GM23248 (cell line): ENCODE measurements at regions not wholly inside any gene's neighbourhood (a gene's known extent, or its start where the extent isn't known, plus 50 kb on each side); places are given as distances from the start of the nearest gene placed in this dataset.

Source experiments
- DNase-seq: peaks from one replicate; pipeline ENCODE4 v3.0.0-alpha.2; 2015
- H2AFZ ChIP-seq: fragments of 200-600 bp; sonication (generic); 2 replicates; pipeline ENCODE4 v1.6.1; 2016; ENCODE audit warnings: antibody characterized with exemption
- H3F3A ChIP-seq: fragments of 200-600 bp; sonication (generic); 2 replicates; pipeline ENCODE4 v1.6.1; 2016; ENCODE audit warnings: mild to moderate bottlenecking, antibody characterized with exemption, mixed run types; ENCODE audit not compliant: insufficient read depth
- H3K27ac ChIP-seq: fragments of 200-600 bp; sonication (generic); 2 replicates; pipeline ENCODE4 v1.5.1; 2016; ENCODE audit warnings: mild to moderate bottlenecking
- H3K27me3 ChIP-seq: fragments of 200-600 bp; sonication (generic); replicated peaks from 2 replicates; pipeline ENCODE4 v1.6.1; 2016; ENCODE audit warnings: mild to moderate bottlenecking; ENCODE audit not compliant: insufficient read depth
- H3K36me3 ChIP-seq: fragments of 200-600 bp; sonication (generic); 2 replicates; pipeline ENCODE4 v1.6.1; 2016; ENCODE audit warnings: low read depth, mild to moderate bottlenecking
- H3K4me1 ChIP-seq: fragments of 200-600 bp; sonication (generic); 2 replicates; pipeline ENCODE4 v1.6.1; 2016; ENCODE audit warnings: mild to moderate bottlenecking; ENCODE audit not compliant: insufficient read depth
- H3K4me2 ChIP-seq: fragments of 200-600 bp; sonication (generic); one replicate; pipeline ENCODE4 v1.6.1; 2016; ENCODE audit warnings: mild to moderate bottlenecking; ENCODE audit not compliant: unreplicated experiment
- H3K4me3 ChIP-seq: fragments of 200-600 bp; sonication (generic); 2 replicates; pipeline ENCODE4 v1.5.1; 2016; ENCODE audit warnings: mild to moderate bottlenecking
- H3K79me2 ChIP-seq: fragments of 200-600 bp; sonication (generic); 2 replicates; pipeline ENCODE4 v1.6.1; 2016; ENCODE audit warnings: mild to moderate bottlenecking; ENCODE audit not compliant: insufficient read depth
- H3K9ac ChIP-seq: fragments of 200-600 bp; sonication (generic); 2 replicates; pipeline ENCODE4 v1.6.1; 2016; ENCODE audit warnings: mild to moderate bottlenecking
- H3K9me2 ChIP-seq: fragments of 200-600 bp; sonication (generic); 2 replicates; pipeline ENCODE4 v1.6.1; 2016; ENCODE audit warnings: mixed run types, mild to moderate bottlenecking, moderate library complexity; ENCODE audit not compliant: insufficient read depth
- H3K9me3 ChIP-seq: fragments of 200-600 bp; sonication (generic); one replicate; pipeline ENCODE4 v1.6.1; 2017; ENCODE audit warnings: low read depth
- H4K20me1 ChIP-seq: fragments of 200-600 bp; sonication (generic); 2 replicates; pipeline ENCODE4 v1.6.0; 2016; ENCODE audit not compliant: insufficient read depth
- EZH2 ChIP-seq: fragments of 200-600 bp; sonication (generic); IDR thresholded peaks from 2 replicates; pipeline ENCODE4 v1.6.1; 2018; ENCODE audit warnings: antibody characterized with exemption, mild to moderate bottlenecking; ENCODE audit not compliant: insufficient read depth, poor library complexity, severe bottlenecking
- EZH2phosphoT487 ChIP-seq: fragments of 200-600 bp; sonication (generic); IDR thresholded peaks from 2 replicates; pipeline ENCODE4 v1.6.1; 2018; ENCODE audit warnings: antibody characterized with exemption, moderate library complexity, mild to moderate bottlenecking, low read depth; ENCODE audit not compliant: insufficient read depth
- WGBS, 2 experiments: methylation state at CpG; one replicate each; pipeline ENCODE4 v1.1.6; 2015 to 2017; ENCODE audit warnings: low lambda C conversion rate in 2 of 2, low coverage in 1 of 2; ENCODE audit errors: missing lambda C conversion rate in 2 of 2; 5-methylcytosine and 5-hydroxymethylcytosine counted together
- in situ Hi-C: fragments of 300-500 bp; cut with MboI; formaldehyde crosslinking; loops from 2 replicates; pipeline ENCODE4 v1.15.0; 2020

- H4K20me1 ChIP-seq, result no peaks in the 10 kb centered on the region
- H3K9me3 ChIP-seq, result no peaks in the 10 kb centered on the region
- DNase-seq, result no peak
- H3K4me2 ChIP-seq, result no peak overlapping the region
- no peak overlapping the region for H3K4me3 ChIP-seq
- H3K4me1 ChIP-seq, result no peaks in the 10 kb centered on the region
- H3K9ac ChIP-seq, result no peak overlapping the region
- no peak for TF ChIP-seq EZH2
- no peak for TF ChIP-seq EZH2phosphoT487
- H3K9me2 ChIP-seq, result no peaks in the 10 kb centered on the region
- in situ Hi-C loops, result loop anchor here (10.0 kb wide), 1 partner anchor 59 kb away; no protein-coding TSS in a partner anchor
- H3F3A ChIP-seq, result no peaks in the 10 kb centered on the region
- H2AFZ ChIP-seq, result no peak overlapping the region
- no peaks in the 10 kb centered on the region for H3K27me3 ChIP-seq
- H3K27ac ChIP-seq, result no peak overlapping the region
- no peaks in the 10 kb centered on the region for H3K36me3 ChIP-seq
- no peaks in the 10 kb centered on the region for H3K79me2 ChIP-seq
Measured at GRCh38 chr18:14905350-14905749, 157.4 kb downstream of the ANKRD30B start.

GRCh38 chr18:14905979-14906378, 158.0 kb downstream of the ANKRD30B start:
- Histone ChIP-seq H3K9ac (no peak overlapping the region), H3K36me3 (no peaks in the 10 kb centered on the region), H3K4me3 (no peak overlapping the region), H2AFZ (no peak overlapping the region), H3K9me3 (no peaks in the 10 kb centered on the region), H3K27me3 (no peaks in the 10 kb centered on the region), H3K4me1 (no peaks in the 10 kb centered on the region), H3K4me2 (no peak overlapping the region), H3K9me2 (no peaks in the 10 kb centered on the region), H4K20me1 (no peaks in the 10 kb centered on the region), H3K27ac (no peak overlapping the region), H3K79me2 (no peaks in the 10 kb centered on the region), H3F3A (no peaks in the 10 kb centered on the region)
- in situ Hi-C loops, result loop anchor here (10.0 kb wide), 1 partner anchor 59 kb away; no protein-coding TSS in a partner anchor
- WGBS, 2 experiments, result 0 to 6% methylated on average over 1 of the region's 1 CpG
- DNase-seq, result no peak
- TF ChIP-seq EZH2, result no peak
- TF ChIP-seq EZH2phosphoT487, result no peak

GRCh38 chr18:14907420-14907819, 159.4 kb downstream of the ANKRD30B start:
- Histone ChIP-seq H3K4me3 (no peak overlapping the region), H3K27ac (no peak overlapping the region), H3F3A (no peaks in the 10 kb centered on the region), H3K4me1 (no peaks in the 10 kb centered on the region), H3K9me2 (no peaks in the 10 kb centered on the region), H3K79me2 (no peaks in the 10 kb centered on the region), H3K9ac (no peak overlapping the region), H3K9me3 (no peaks in the 10 kb centered on the region), H4K20me1 (no peaks in the 10 kb centered on the region), H3K4me2 (no peak overlapping the region), H3K27me3 (no peaks in the 10 kb centered on the region), H2AFZ (no peak overlapping the region), H3K36me3 (no peaks in the 10 kb centered on the region)
- 48% methylated on average over 9 of the region's 9 CpGs for WGBS, 2 experiments
- in situ Hi-C loops, result loop anchor here (10.0 kb wide), 1 partner anchor 57 kb away; no protein-coding TSS in a partner anchor
- no peak for DNase-seq
- no peak for TF ChIP-seq EZH2phosphoT487

GRCh38 chr18:14908541-14908940, 160.6 kb downstream of the ANKRD30B start:
- no peak for TF ChIP-seq EZH2phosphoT487
- no peak for TF ChIP-seq EZH2
- no peaks in the 10 kb centered on the region for H3K79me2 ChIP-seq
- no peaks in the 10 kb centered on the region for H3K9me2 ChIP-seq
- no peak overlapping the region for H2AFZ ChIP-seq
- H3K4me1 ChIP-seq, result no peaks in the 10 kb centered on the region
- in situ Hi-C loops, result loop anchor here (10.0 kb wide), 1 partner anchor 56 kb away; no protein-coding TSS in a partner anchor
- H3F3A ChIP-seq, result no peaks in the 10 kb centered on the region
- no peak overlapping the region for H3K9ac ChIP-seq
- no peaks in the 10 kb centered on the region for H4K20me1 ChIP-seq
- H3K27me3 ChIP-seq, result no peaks in the 10 kb centered on the region
- H3K9me3 ChIP-seq, result no peaks in the 10 kb centered on the region
- H3K4me2 ChIP-seq, result no peak overlapping the region
- H3K4me3 ChIP-seq, result no peak overlapping the region
- H3K36me3 ChIP-seq, result no peaks in the 10 kb centered on the region
- 38 to 39% methylated on average over 5 of the region's 5 CpGs for WGBS, 2 experiments
- no peak for DNase-seq
- no peak overlapping the region for H3K27ac ChIP-seq

GRCh38 chr18:14912967-14913366, 165.0 kb downstream of the ANKRD30B start:
- Histone ChIP-seq H3F3A (no peaks in the 10 kb centered on the region), H3K4me2 (no peak overlapping the region), H3K9me3 (no peaks in the 10 kb centered on the region), H3K4me1 (no peaks in the 10 kb centered on the region), H3K9me2 (no peaks in the 10 kb centered on the region), H2AFZ (no peak overlapping the region), H3K36me3 (no peaks in the 10 kb centered on the region), H3K27me3 (no peaks in the 10 kb centered on the region), H4K20me1 (no peaks in the 10 kb centered on the region), H3K79me2 (no peaks in the 10 kb centered on the region), H3K4me3 (no peak overlapping the region), H3K9ac (no peak overlapping the region), H3K27ac (no peak overlapping the region)
- TF ChIP-seq EZH2phosphoT487 (no peak), EZH2 (no peak)
- WGBS, 2 experiments, result 31 to 38% methylated on average over 1 of the region's 1 CpG
- no peak for DNase-seq
- in situ Hi-C loops, result no loop called here
